ENCODE measurements at regions not wholly inside any gene's neighbourhood (a gene's known extent, or its start where the extent isn't known, plus 50 kb on each side); places are given as distances from the start of the nearest gene placed in this dataset.

GRCh38 chr18:53702480-53702879 is 522.0 kb downstream of the MBD2 start:
- TF ChIP-seq CTCF (IDR thresholded peaks at IDR 0.05), result no peak
- no peak for TF ChIP-seq POLR2A (IDR thresholded peaks at IDR 0.05)

Measured in ovary (tissue), 3 donors.